ENCODE measurements at regions not wholly inside any gene's neighbourhood (a gene's known extent, or its start where the extent isn't known, plus 50 kb on each side); places are given as distances from the start of the nearest gene placed in this dataset.

DNA sequence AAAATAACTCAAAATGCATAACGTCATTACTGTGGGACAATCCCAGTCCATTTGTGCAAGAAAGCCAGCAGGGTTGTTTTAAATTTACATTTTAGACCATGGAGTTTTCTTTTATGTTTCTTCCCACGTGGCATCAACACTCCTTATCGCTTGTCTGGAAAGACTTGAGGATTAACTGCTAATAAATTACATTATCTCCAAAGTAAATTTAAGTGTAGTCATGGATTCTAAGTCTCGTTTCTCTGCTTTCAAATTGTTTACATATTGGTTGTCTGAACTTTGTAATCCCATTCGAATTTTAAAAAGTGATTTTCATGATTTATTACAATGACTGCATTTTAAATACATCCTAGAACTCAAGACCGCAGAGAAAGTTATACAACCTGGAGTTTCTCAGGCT, 119.3 kb upstream of the ADAMTS5 start:
- Histone ChIP-seq H3K27me3 (ENCODE audit: control insufficient read depth, insufficient read depth, low read length) (no peaks in the 10 kb centered on the region), H3K27ac (ENCODE audit: low read depth, low read length) (no peak overlapping the region), H3K4me3 (ENCODE audit: low read depth, low read length) (no peak overlapping the region), H3K9me3 (ENCODE audit: control insufficient read depth, insufficient read depth, low read length) (no peaks in the 10 kb centered on the region)
- DNase-seq (ENCODE audit: low read depth, low spot score): no peak
- CTCF ChIA-PET: interaction anchor here (0.7 kb wide), 1 partner anchor 132 kb away, joined by 4 read pairs; no protein-coding TSS in a partner anchor
- POLR2A ChIA-PET: no interaction called here
- TF ChIP-seq, protein P1, sequence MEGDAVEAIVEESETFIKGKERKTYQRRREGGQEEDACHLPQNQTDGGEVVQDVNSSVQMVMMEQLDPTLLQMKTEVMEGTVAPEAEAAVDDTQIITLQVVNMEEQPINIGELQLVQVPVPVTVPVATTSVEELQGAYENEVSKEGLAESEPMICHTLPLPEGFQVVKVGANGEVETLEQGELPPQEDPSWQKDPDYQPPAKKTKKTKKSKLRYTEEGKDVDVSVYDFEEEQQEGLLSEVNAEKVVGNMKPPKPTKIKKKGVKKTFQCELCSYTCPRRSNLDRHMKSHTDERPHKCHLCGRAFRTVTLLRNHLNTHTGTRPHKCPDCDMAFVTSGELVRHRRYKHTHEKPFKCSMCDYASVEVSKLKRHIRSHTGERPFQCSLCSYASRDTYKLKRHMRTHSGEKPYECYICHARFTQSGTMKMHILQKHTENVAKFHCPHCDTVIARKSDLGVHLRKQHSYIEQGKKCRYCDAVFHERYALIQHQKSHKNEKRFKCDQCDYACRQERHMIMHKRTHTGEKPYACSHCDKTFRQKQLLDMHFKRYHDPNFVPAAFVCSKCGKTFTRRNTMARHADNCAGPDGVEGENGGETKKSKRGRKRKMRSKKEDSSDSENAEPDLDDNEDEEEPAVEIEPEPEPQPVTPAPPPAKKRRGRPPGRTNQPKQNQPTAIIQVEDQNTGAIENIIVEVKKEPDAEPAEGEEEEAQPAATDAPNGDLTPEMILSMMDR (IDR thresholded peaks at IDR 0.05; ENCODE audit: low read depth, low read length): no peak

DNA sequence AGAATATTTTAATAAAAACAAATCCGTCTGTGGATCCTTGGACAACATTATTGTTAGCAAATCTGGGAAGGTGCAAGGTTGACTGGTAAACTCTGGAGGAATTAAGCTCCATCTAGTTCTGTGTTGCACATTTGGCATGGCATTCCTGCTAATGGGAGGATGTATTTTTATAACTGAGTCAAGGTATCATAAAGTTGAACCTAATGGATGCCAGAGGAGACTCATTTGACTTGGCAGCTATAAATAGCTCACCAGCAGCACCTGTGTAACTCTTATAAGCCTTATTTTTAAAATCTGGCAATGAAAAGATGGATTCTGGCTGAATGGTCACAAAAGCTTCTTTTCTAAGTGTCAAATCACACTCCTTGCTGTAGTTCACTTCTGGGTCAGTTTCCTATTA, 118.5 kb upstream of the ADAMTS5 start:
- Histone ChIP-seq H3K27ac (ENCODE audit: low read depth, low read length) (no peak overlapping the region), H3K4me3 (ENCODE audit: low read depth, low read length) (no peak overlapping the region), H3K27me3 (ENCODE audit: control insufficient read depth, insufficient read depth, low read length) (no peaks in the 10 kb centered on the region), H3K9me3 (ENCODE audit: control insufficient read depth, insufficient read depth, low read length) (no peaks in the 10 kb centered on the region)
- TF ChIP-seq, protein P1 (IDR thresholded peaks at IDR 0.05; ENCODE audit: low read depth, low read length): no peak
- ChIA-PET CTCF (interaction anchor here (0.6 to 0.7 kb wide), 2 partner anchors 85 to 133 kb away, joined by 4 to 6 read pairs; no protein-coding TSS in a partner anchor), POLR2A (no interaction called here)
- DNase-seq (ENCODE audit: low read depth, low spot score): no peak

DNA sequence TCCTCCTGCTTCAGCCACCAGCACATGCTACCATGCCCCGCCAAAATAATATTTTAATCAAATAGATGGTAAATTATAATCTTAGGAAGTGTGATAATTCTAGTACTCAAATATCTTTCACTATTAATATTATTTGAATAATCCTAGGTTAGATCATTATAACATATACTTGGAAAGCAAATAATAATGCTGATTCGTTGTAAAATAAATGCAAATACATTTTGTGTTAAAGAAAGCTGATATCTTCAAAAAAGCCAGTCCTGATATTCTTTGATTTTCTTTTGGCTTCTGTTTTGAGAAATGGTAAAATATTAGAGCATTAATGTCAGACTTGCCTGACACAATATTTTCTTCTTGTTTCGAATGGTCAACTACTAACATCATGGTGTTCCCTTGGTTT, 116.3 kb upstream of the ADAMTS5 start:
- CTCF ChIA-PET: no interaction called here
- POLR2A ChIA-PET: no interaction called here

DNA sequence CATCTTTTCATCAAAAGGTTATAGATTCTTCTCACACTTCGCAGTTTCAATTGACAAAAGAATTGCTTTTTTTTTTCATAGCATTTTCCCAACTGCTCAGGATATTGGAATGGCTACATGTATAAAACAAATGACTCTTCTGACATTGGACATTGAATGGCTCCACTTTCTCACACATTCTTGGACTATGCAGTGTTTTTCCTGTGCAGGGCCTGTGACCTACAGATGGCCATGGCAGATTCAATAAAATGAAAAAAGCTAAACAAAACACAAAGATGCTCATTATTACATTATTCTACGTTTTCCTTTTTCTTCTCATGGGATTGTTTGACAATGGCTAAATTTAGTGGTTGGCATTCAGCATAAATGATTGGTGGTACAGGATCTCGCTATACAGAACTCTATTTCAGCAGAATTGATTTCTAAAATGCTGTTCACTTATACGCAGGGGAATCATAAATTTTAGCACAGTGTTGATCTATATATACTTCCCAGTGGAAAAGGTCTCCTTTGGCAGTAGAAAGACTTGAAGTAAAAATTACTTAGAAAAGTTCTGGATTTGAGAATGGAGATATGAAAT, 115.6 kb upstream of the ADAMTS5 start:
- ChIA-PET CTCF (no interaction called here), POLR2A (no interaction called here)
- Histone ChIP-seq H3K27ac (ENCODE audit: low read depth, low read length) (no peak overlapping the region), H3K27me3 (ENCODE audit: control insufficient read depth, insufficient read depth, low read length) (no peaks in the 10 kb centered on the region), H3K9me3 (ENCODE audit: control insufficient read depth, insufficient read depth, low read length) (no peaks in the 10 kb centered on the region), H3K4me3 (ENCODE audit: low read depth, low read length) (no peak overlapping the region)
- TF ChIP-seq, protein P1 (IDR thresholded peaks at IDR 0.05; ENCODE audit: low read depth, low read length): no peak
- DNase-seq (ENCODE audit: low read depth, low spot score): no peak

More for the DNA sequence above, 116.3 kb upstream of the ADAMTS5 start:
- no peak for DNase-seq (ENCODE audit: low read depth, low spot score)
- TF ChIP-seq, protein P1 (IDR thresholded peaks at IDR 0.05; ENCODE audit: low read depth, low read length): no peak
- Histone ChIP-seq H3K9me3 (ENCODE audit: control insufficient read depth, insufficient read depth, low read length) (no peaks in the 10 kb centered on the region), H3K4me3 (ENCODE audit: low read depth, low read length) (no peak overlapping the region), H3K27ac (ENCODE audit: low read depth, low read length) (no peak overlapping the region), H3K27me3 (ENCODE audit: control insufficient read depth, insufficient read depth, low read length) (no peaks in the 10 kb centered on the region)

DNA sequence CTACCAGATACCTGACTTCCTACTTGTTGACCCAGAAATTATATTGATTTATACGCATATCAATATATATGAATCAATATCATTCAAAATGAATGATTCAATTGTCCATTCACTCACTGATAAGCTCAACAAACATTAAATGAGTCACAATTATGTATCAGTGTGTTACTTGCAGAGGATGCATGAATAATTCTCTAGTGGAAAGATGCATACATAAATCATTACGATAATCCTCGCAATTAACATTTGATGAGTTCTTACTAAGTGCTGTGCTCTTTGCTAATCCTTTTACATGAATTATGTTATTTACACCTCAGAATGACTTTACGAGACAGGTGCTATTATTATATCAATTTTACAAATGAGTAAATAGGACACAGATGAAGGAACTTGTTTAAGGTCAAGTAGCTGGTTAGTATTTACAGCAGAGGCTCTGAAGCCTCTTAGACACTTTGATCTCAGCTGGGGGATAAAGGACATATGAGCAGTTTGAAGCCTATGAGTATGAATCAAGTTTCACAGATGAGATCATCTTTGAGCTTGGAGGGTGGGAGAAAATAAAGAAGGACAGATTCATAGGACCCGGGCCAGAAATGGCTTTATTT, 112.8 kb upstream of the ADAMTS5 start:
- no peak overlapping the region for H3K27ac ChIP-seq (ENCODE audit: low read depth, low read length)
- H3K4me3 ChIP-seq (ENCODE audit: low read depth, low read length): no peak overlapping the region
- DNase-seq (ENCODE audit: low read depth, low spot score): no peak
- POLR2A ChIA-PET: no interaction called here
- no peaks in the 10 kb centered on the region for H3K9me3 ChIP-seq (ENCODE audit: control insufficient read depth, insufficient read depth, low read length)
- CTCF ChIA-PET: no interaction called here
- no peaks in the 10 kb centered on the region for H3K27me3 ChIP-seq (ENCODE audit: control insufficient read depth, insufficient read depth, low read length)
- TF ChIP-seq, protein P1 (IDR thresholded peaks at IDR 0.05; ENCODE audit: low read depth, low read length): no peak
